Transverse colon (tissue), 4 donors: ENCODE measurements at regions not wholly inside any gene's neighbourhood (a gene's known extent, or its start where the extent isn't known, plus 50 kb on each side); places are given as distances from the start of the nearest gene placed in this dataset.

ENCODE experiments used
- CTCF ChIP-seq, 5 experiments: fragments of 200-600 bp in 3 of 5; fragments of 450-650 bp in 2 of 5; sonication (generic) in 3 of 5; IDR thresholded peaks; 1 replicate in 2 of 5; 2 replicates in 3 of 5; pipeline ENCODE4 v1.5.1; 2016 to 2017; ENCODE audit warnings: antibody characterized with exemption in 5 of 5, inconsistent platforms in 3 of 5, mild to moderate bottlenecking in 2 of 5, moderate library complexity in 1 of 5
- POLR2A ChIP-seq: fragments of 450-650 bp; IDR thresholded peaks from one replicate; pipeline ENCODE4 v1.6.1; 2016; ENCODE audit warnings: antibody characterized with exemption, mild to moderate bottlenecking, moderate library complexity
- POLR2AphosphoS5 ChIP-seq, 3 donors: sonication (generic); formaldehyde crosslinking; IDR thresholded peaks; one replicate each; pipeline ENCODE4 v1.6.1; 2016; ENCODE audit warnings: antibody characterized with exemption in 3 of 3

GRCh38 chr2:226515344-226516055 is 284.1 kb downstream of the IRS1 start:
- TF ChIP-seq POLR2AphosphoS5 (IDR thresholded peaks at IDR 0.05) (no peak), CTCF (IDR thresholded peaks at IDR 0.05) (no peak), POLR2A (no peak)
